ENCODE measurements at regions not wholly inside any gene's neighbourhood (a gene's known extent, or its start where the extent isn't known, plus 50 kb on each side); places are given as distances from the start of the nearest gene placed in this dataset.

DNA sequence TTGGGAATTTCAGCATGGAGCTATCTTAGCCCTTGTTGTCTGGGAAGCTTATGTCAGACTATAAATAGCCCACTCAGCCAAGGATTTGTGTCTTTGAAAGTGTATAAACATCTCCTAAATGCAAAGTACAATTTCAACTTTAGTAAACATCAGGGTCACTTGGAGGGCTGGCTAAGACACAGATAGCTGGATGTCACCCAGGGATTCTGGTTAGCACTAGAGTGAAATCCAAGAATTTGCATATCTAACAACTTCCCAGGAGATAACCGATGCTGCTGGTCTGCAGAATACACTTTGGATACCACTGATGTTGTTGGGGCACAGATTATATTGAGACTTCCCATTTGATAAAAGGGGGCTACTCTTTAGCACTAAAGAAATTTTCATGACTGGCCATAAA, 130.9 kb downstream of the PAX1 start:
- no peak overlapping the region for H3K4me3 ChIP-seq (replicated peaks; ENCODE audit: low read depth, low read length)
- no peak for DNase-seq (ENCODE audit: extremely low read depth, insufficient read length)
- H3K36me3 ChIP-seq (ENCODE audit: control insufficient read depth, insufficient read depth, low read length): no peaks in the 10 kb centered on the region
- TF ChIP-seq, protein P1, sequence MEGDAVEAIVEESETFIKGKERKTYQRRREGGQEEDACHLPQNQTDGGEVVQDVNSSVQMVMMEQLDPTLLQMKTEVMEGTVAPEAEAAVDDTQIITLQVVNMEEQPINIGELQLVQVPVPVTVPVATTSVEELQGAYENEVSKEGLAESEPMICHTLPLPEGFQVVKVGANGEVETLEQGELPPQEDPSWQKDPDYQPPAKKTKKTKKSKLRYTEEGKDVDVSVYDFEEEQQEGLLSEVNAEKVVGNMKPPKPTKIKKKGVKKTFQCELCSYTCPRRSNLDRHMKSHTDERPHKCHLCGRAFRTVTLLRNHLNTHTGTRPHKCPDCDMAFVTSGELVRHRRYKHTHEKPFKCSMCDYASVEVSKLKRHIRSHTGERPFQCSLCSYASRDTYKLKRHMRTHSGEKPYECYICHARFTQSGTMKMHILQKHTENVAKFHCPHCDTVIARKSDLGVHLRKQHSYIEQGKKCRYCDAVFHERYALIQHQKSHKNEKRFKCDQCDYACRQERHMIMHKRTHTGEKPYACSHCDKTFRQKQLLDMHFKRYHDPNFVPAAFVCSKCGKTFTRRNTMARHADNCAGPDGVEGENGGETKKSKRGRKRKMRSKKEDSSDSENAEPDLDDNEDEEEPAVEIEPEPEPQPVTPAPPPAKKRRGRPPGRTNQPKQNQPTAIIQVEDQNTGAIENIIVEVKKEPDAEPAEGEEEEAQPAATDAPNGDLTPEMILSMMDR (IDR thresholded peaks at IDR 0.05; ENCODE audit: insufficient read depth, low read length, poor library complexity, severe bottlenecking): no peak
- no peaks in the 10 kb centered on the region for H3K27me3 ChIP-seq (replicated peaks; ENCODE audit: control insufficient read depth, insufficient read depth, low read length)

DNA sequence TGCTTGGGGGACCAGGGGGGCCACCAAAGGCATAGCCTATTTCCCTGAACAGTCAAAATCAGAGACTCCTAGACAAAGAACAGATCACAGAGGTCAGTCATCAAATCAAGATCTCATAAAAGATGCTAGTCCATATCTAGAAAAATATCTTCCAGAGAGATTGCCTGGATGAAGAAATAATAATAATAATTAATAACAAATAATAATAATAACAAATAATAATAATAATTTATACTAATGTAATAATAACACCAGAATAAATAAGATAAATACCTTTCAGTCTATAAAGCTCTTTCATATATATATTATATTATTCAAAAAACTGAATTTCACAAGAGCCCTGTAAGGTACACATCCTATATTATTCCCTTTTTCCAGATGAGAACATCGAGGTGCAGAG, 129.6 kb downstream of the PAX1 start:
- no peak overlapping the region for H3K4me3 ChIP-seq (replicated peaks; ENCODE audit: low read depth, low read length)
- H3K27me3 ChIP-seq (replicated peaks; ENCODE audit: control insufficient read depth, insufficient read depth, low read length): no peaks in the 10 kb centered on the region
- DNase-seq (ENCODE audit: extremely low read depth, insufficient read length): no peak
- TF ChIP-seq, protein P1 (IDR thresholded peaks at IDR 0.05; ENCODE audit: insufficient read depth, low read length, poor library complexity, severe bottlenecking): no peak
- H3K36me3 ChIP-seq (ENCODE audit: control insufficient read depth, insufficient read depth, low read length): no peaks in the 10 kb centered on the region

DNA sequence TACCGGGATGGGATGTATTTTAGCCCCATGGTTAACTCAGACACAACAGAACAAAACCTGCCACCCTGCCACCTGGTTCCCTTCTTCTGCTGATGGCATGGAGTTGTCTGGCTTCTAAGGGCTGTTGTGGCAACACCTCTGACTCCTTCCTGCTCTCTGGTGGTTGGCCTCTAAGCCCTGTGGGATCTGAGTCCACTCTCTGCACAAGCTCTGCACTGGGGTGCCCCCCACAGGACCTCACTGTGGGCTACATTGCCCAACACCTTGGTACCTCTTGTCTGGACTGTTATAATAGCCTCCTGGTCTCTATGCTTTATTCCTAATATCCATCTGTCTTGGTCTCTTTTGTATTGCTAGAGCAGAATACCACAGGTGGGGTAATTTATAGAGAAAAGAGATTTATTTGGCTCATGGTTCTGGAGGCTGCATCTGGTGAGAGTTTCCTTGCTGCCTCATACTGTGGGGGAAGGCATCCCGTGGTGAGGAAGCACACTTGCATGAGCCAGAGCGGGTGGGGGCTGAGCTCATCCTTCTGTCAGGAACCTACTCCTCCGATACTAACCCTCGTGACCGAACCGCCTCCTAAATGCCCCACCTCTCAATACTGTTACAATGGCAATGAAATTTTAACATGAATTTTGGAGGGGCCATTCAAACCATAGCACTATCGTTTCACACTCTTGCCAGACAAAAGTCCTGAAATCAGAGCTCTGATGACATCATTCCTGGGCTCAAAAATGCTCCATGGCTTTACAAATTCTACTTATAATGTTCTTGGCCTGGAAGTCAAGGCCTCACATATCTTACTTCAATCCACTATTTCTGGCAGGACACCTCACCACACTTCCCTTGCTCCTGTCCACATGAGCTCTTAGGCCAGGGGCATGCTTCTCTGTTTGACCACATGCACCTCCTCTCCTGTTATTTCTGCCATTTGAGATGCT, 127.2 kb downstream of the PAX1 start:
- TF ChIP-seq, protein P1 (IDR thresholded peaks at IDR 0.05; ENCODE audit: insufficient read depth, low read length, poor library complexity, severe bottlenecking): no peak
- Histone ChIP-seq H3K27me3 (replicated peaks; ENCODE audit: control insufficient read depth, insufficient read depth, low read length) (no peaks in the 10 kb centered on the region), H3K36me3 (ENCODE audit: control insufficient read depth, insufficient read depth, low read length) (no peaks in the 10 kb centered on the region), H3K4me3 (replicated peaks; ENCODE audit: low read depth, low read length) (no peak overlapping the region)
- DNase-seq (ENCODE audit: extremely low read depth, insufficient read length): no peak

DNA sequence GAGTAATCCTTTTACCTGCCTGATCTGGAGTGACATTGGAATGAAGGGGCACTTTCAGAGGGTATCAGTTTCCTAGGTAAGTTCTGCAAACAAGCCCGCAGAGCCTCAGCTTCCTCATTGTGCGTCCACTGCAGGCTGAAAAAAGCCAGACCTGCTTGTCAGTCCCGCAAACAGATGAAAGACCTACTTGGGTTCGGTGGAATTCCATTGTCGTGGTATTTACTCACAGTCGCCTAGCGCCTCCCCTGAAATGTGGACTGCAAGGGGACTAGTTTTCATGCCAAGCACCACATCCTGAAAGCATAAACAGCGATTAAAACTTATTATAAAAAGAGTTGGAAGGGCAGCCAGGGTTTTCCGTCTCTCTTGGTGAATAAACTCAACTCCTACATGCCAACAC, 121.5 kb downstream of the PAX1 start:
- DNase-seq (ENCODE audit: extremely low read depth, insufficient read length): no peak
- TF ChIP-seq, protein P1 (IDR thresholded peaks at IDR 0.05; ENCODE audit: insufficient read depth, low read length, poor library complexity, severe bottlenecking): no peak

DNA sequence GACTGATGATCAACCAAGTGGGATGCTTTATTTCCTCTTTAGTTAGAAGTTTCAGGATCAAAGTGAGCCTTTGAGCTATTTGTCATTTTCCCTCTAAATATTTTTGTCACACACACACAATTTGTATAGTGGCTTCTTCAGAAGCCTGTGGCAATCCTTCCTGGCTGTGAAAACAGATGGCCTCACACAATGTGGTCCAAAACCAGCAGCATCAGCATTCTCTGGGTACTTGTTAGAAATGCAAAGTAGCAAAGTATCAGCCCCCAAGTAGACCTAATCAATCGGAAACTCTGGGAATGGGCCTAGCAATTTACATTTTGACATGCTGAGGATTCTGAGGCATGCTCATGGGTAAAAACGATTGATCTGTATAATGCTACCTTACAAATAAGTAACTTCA, 115.9 kb downstream of the PAX1 start:
- Histone ChIP-seq H3K4me3 (replicated peaks; ENCODE audit: low read depth, low read length) (no peak overlapping the region), H3K27me3 (replicated peaks; ENCODE audit: control insufficient read depth, insufficient read depth, low read length) (no peaks in the 10 kb centered on the region), H3K36me3 (ENCODE audit: control insufficient read depth, insufficient read depth, low read length) (no peaks in the 10 kb centered on the region)
- DNase-seq (ENCODE audit: extremely low read depth, insufficient read length): no peak
- TF ChIP-seq, protein P1 (IDR thresholded peaks at IDR 0.05; ENCODE audit: insufficient read depth, low read length, poor library complexity, severe bottlenecking): no peak

More for the DNA sequence above, 121.5 kb downstream of the PAX1 start:
- no peaks in the 10 kb centered on the region; the same call in 1 of the 2 replicates for H3K27me3 ChIP-seq (replicated peaks; ENCODE audit: control insufficient read depth, insufficient read depth, low read length)
- no peak overlapping the region for H3K4me3 ChIP-seq (replicated peaks; ENCODE audit: low read depth, low read length)
- no peaks in the 10 kb centered on the region for H3K36me3 ChIP-seq (ENCODE audit: control insufficient read depth, insufficient read depth, low read length)

All from GM06990 (cell line).